ENCODE measurements at regions not wholly inside any gene's neighbourhood (a gene's known extent, or its start where the extent isn't known, plus 50 kb on each side); places are given as distances from the start of the nearest gene placed in this dataset.

- Histone ChIP-seq H3K4me1 (ENCODE audit: control insufficient read depth in 2 of 2, insufficient read depth in 2 of 2, low read length in 2 of 2) (no peaks in the 10 kb centered on the region), H3K9ac (ENCODE audit: low read length) (no peak overlapping the region), H3K4me2 (replicated peaks; ENCODE audit: low read depth, low read length, poor library complexity, severe bottlenecking) (no peak overlapping the region), H3K79me2 (ENCODE audit: control insufficient read depth, insufficient read depth, low read length) (no peaks in the 10 kb centered on the region), H4K20me1 (ENCODE audit: control insufficient read depth, insufficient read depth, low read length, poor library complexity, severe bottlenecking) (no peaks in the 10 kb centered on the region), H3K27ac (ENCODE audit: low read length in 2 of 2) (no peak overlapping the region), H3K27me3 (replicated peaks in 1 of 4; ENCODE audit: control extremely low read depth in 1 of 4, control insufficient read depth in 3 of 4, insufficient read depth in 4 of 4, low read length in 3 of 4) (no peaks in the 10 kb centered on the region), H2AFZ (ENCODE audit: insufficient read depth, low read depth, low read length, poor library complexity, severe bottlenecking) (no peak overlapping the region), H3K36me3 (replicated peaks in 1 of 2; ENCODE audit: control extremely low read depth in 1 of 2, control insufficient read depth in 1 of 2, extremely low read depth in 1 of 2, insufficient read depth in 2 of 2, low read length in 1 of 2) (no peaks in the 10 kb centered on the region), H3K9me3 (ENCODE audit: control extremely low read depth in 1 of 3, control insufficient read depth in 2 of 3, insufficient read depth in 1 of 3, low read length in 2 of 3) (no peaks in the 10 kb centered on the region), H3K4me3 (ENCODE audit: control extremely low read depth in 1 of 5, extremely low read depth in 1 of 5, insufficient read depth in 1 of 5, low read depth in 2 of 5, low read length in 4 of 5) (no peak overlapping the region)
- ATAC-seq (ENCODE audit: low read depth) (no peak), DNase-seq (no peak)
- H3K4me3 Mint-ChIP-seq = no peak overlapping the region
- H3K27ac Mint-ChIP-seq = no peak overlapping the region
- intact Hi-C loops (cut with micrococcal nuclease) = no loop called here
- ChIA-PET POLR2A (no interaction called here), CTCF (no interaction called here)
- no peak for TF ChIP-seq CTCF (IDR thresholded peaks at IDR 0.05)
- no peak for TF ChIP-seq EZH2 (IDR thresholded peaks at IDR 0.05; ENCODE audit: borderline replicate concordance, insufficient read depth, low read depth, low read length, poor library complexity, severe bottlenecking)
- no CpG with 5 or more reads among the region's 2 CpGs for WGBS (ENCODE audit: insufficient coverage)
- H3K4me1 Mint-ChIP-seq = no peaks in the 10 kb centered on the region
- no peaks in the 10 kb centered on the region for H3K27me3 Mint-ChIP-seq
- H3K9me3 Mint-ChIP-seq (ENCODE audit: insufficient read depth) = no peaks in the 10 kb centered on the region
Observed at GRCh38 chr2:194182888-194183287, 1474.1 kb upstream of the SLC39A10 start.

GRCh38 chr2:194176134-194176533 lies 1480.9 kb upstream of the SLC39A10 start:
- Histone ChIP-seq H3K27me3 (replicated peaks in 1 of 4; ENCODE audit: control extremely low read depth in 1 of 4, control insufficient read depth in 3 of 4, insufficient read depth in 4 of 4, low read length in 3 of 4) (no peaks in the 10 kb centered on the region), H3K9me3 (ENCODE audit: control extremely low read depth in 1 of 3, control insufficient read depth in 2 of 3, insufficient read depth in 1 of 3, low read length in 2 of 3) (peaks cover 0 to 3% (median 0%) of the 10 kb centered on the region in 3 donors), H3K9ac (ENCODE audit: low read length) (no peak overlapping the region), H3K27ac (ENCODE audit: low read length in 2 of 2) (no peak overlapping the region), H2AFZ (ENCODE audit: insufficient read depth, low read depth, low read length, poor library complexity, severe bottlenecking) (no peak overlapping the region), H3K4me2 (replicated peaks; ENCODE audit: low read depth, low read length, poor library complexity, severe bottlenecking) (no peak overlapping the region), H3K4me3 (ENCODE audit: control extremely low read depth in 1 of 5, extremely low read depth in 1 of 5, insufficient read depth in 1 of 5, low read depth in 2 of 5, low read length in 4 of 5) (no peak overlapping the region), H4K20me1 (ENCODE audit: control insufficient read depth, insufficient read depth, low read length, poor library complexity, severe bottlenecking) (no peaks in the 10 kb centered on the region), H3K79me2 (ENCODE audit: control insufficient read depth, insufficient read depth, low read length) (no peaks in the 10 kb centered on the region), H3K4me1 (ENCODE audit: control insufficient read depth in 2 of 2, insufficient read depth in 2 of 2, low read length in 2 of 2) (no peaks in the 10 kb centered on the region), H3K36me3 (replicated peaks in 1 of 2; ENCODE audit: control extremely low read depth in 1 of 2, control insufficient read depth in 1 of 2, extremely low read depth in 1 of 2, insufficient read depth in 2 of 2, low read length in 1 of 2) (no peaks in the 10 kb centered on the region)
- TF ChIP-seq CTCF (IDR thresholded peaks at IDR 0.05) = no peak
- TF ChIP-seq EZH2 (IDR thresholded peaks at IDR 0.05; ENCODE audit: borderline replicate concordance, insufficient read depth, low read depth, low read length, poor library complexity, severe bottlenecking) = no peak
- WGBS (ENCODE audit: insufficient coverage) = 95% methylated on average over 15 of the region's 22 CpGs
- DNase-seq = no peak
- POLR2A ChIA-PET = no interaction called here
- Mint-ChIP-seq H3K4me1 (no peaks in the 10 kb centered on the region), H3K9me3 (ENCODE audit: insufficient read depth) (peaks cover 3% of the 10 kb centered on the region), H3K4me3 (no peak overlapping the region), H3K27ac (no peak overlapping the region), H3K27me3 (no peaks in the 10 kb centered on the region)
- CTCF ChIA-PET = no interaction called here
- intact Hi-C loops (cut with micrococcal nuclease) = no loop called here
- ATAC-seq (ENCODE audit: low read depth) = no peak

All from B cell (primary cell).